ENCODE measurements at regions not wholly inside any gene's neighbourhood (a gene's known extent, or its start where the extent isn't known, plus 50 kb on each side); places are given as distances from the start of the nearest gene placed in this dataset.

GRCh38 chr9:13915591-13916301, 398.2 kb downstream of the NFIB start:
- H3K4me3 Mint-ChIP-seq, result no peak overlapping the region
- Histone ChIP-seq H3K4me2 (replicated peaks; ENCODE audit: low read depth, low read length, poor library complexity, severe bottlenecking) (no peak overlapping the region), H3K4me1 (ENCODE audit: control insufficient read depth in 2 of 2, insufficient read depth in 2 of 2, low read length in 2 of 2) (no peaks in the 10 kb centered on the region), H2AFZ (ENCODE audit: insufficient read depth, low read depth, low read length, poor library complexity, severe bottlenecking) (no peak overlapping the region), H3K79me2 (ENCODE audit: control insufficient read depth, insufficient read depth, low read length) (no peaks in the 10 kb centered on the region), H3K27me3 (replicated peaks in 1 of 4; ENCODE audit: control extremely low read depth in 1 of 4, control insufficient read depth in 3 of 4, insufficient read depth in 4 of 4, low read length in 3 of 4) (no peaks in the 10 kb centered on the region), H3K27ac (ENCODE audit: low read length in 2 of 2) (no peak overlapping the region), H3K9ac (ENCODE audit: low read length) (no peak overlapping the region), H3K36me3 (replicated peaks in 1 of 2; ENCODE audit: control extremely low read depth in 1 of 2, control insufficient read depth in 1 of 2, extremely low read depth in 1 of 2, insufficient read depth in 2 of 2, low read length in 1 of 2) (no peaks in the 10 kb centered on the region), H3K9me3 (ENCODE audit: control extremely low read depth in 1 of 3, control insufficient read depth in 2 of 3, insufficient read depth in 1 of 3, low read length in 2 of 3) (no peaks in the 10 kb centered on the region), H3K4me3 (ENCODE audit: control extremely low read depth in 1 of 5, extremely low read depth in 1 of 5, insufficient read depth in 1 of 5, low read depth in 2 of 5, low read length in 4 of 5) (no peak overlapping the region), H4K20me1 (ENCODE audit: control insufficient read depth, insufficient read depth, low read length, poor library complexity, severe bottlenecking) (no peaks in the 10 kb centered on the region)
- POLR2A ChIA-PET, result no interaction called here
- TF ChIP-seq, protein P1, sequence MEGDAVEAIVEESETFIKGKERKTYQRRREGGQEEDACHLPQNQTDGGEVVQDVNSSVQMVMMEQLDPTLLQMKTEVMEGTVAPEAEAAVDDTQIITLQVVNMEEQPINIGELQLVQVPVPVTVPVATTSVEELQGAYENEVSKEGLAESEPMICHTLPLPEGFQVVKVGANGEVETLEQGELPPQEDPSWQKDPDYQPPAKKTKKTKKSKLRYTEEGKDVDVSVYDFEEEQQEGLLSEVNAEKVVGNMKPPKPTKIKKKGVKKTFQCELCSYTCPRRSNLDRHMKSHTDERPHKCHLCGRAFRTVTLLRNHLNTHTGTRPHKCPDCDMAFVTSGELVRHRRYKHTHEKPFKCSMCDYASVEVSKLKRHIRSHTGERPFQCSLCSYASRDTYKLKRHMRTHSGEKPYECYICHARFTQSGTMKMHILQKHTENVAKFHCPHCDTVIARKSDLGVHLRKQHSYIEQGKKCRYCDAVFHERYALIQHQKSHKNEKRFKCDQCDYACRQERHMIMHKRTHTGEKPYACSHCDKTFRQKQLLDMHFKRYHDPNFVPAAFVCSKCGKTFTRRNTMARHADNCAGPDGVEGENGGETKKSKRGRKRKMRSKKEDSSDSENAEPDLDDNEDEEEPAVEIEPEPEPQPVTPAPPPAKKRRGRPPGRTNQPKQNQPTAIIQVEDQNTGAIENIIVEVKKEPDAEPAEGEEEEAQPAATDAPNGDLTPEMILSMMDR (IDR thresholded peaks at IDR 0.05), result no peak
- TF ChIP-seq EZH2 (IDR thresholded peaks at IDR 0.05; ENCODE audit: borderline replicate concordance, insufficient read depth, low read depth, low read length, poor library complexity, severe bottlenecking), result no peak
- no peak overlapping the region for H3K27ac Mint-ChIP-seq
- intact Hi-C loops (cut with micrococcal nuclease), result no loop called here
- WGBS (ENCODE audit: insufficient coverage), result 76% methylated on average over 3 of the region's 4 CpGs
- CTCF ChIA-PET, result no interaction called here
- ATAC-seq (ENCODE audit: low read depth) (no peak), DNase-seq (no peak)
- H3K4me1 Mint-ChIP-seq, result no peaks in the 10 kb centered on the region
- H3K9me3 Mint-ChIP-seq (ENCODE audit: insufficient read depth), result no peaks in the 10 kb centered on the region
- no peaks in the 10 kb centered on the region for H3K27me3 Mint-ChIP-seq

DNA sequence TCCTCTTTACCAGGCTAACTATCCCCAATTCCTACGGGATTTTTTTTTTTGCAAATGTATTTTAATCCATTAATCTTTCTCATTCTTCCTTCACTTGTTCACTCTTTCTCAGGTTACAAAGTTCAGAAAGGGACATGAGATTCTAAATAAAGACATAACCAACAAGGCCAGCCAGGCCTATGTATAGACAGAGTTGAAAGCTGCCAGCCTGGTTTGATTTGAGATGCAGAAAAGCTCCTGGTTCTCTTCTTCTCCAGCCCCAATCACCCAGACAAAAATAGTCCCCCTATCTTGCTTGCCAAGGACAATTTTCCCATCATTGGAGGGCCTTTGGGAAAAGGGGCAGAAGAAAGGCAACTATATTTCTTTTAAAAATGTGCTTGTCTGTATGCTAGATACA, 398.8 kb downstream of the NFIB start:
- Histone ChIP-seq H3K27ac (ENCODE audit: low read length in 2 of 2) (no peak overlapping the region), H3K9ac (ENCODE audit: low read length) (no peak overlapping the region), H3K4me3 (ENCODE audit: control extremely low read depth in 1 of 5, extremely low read depth in 1 of 5, insufficient read depth in 1 of 5, low read depth in 2 of 5, low read length in 4 of 5) (no peak overlapping the region), H3K36me3 (replicated peaks in 1 of 2; ENCODE audit: control extremely low read depth in 1 of 2, control insufficient read depth in 1 of 2, extremely low read depth in 1 of 2, insufficient read depth in 2 of 2, low read length in 1 of 2) (no peaks in the 10 kb centered on the region), H3K4me1 (ENCODE audit: control insufficient read depth in 2 of 2, insufficient read depth in 2 of 2, low read length in 2 of 2) (no peaks in the 10 kb centered on the region), H3K4me2 (replicated peaks; ENCODE audit: low read depth, low read length, poor library complexity, severe bottlenecking) (no peak overlapping the region), H3K27me3 (replicated peaks in 1 of 4; ENCODE audit: control extremely low read depth in 1 of 4, control insufficient read depth in 3 of 4, insufficient read depth in 4 of 4, low read length in 3 of 4) (no peaks in the 10 kb centered on the region), H4K20me1 (ENCODE audit: control insufficient read depth, insufficient read depth, low read length, poor library complexity, severe bottlenecking) (no peaks in the 10 kb centered on the region), H2AFZ (ENCODE audit: insufficient read depth, low read depth, low read length, poor library complexity, severe bottlenecking) (no peak overlapping the region), H3K9me3 (ENCODE audit: control extremely low read depth in 1 of 3, control insufficient read depth in 2 of 3, insufficient read depth in 1 of 3, low read length in 2 of 3) (no peaks in the 10 kb centered on the region), H3K79me2 (ENCODE audit: control insufficient read depth, insufficient read depth, low read length) (no peaks in the 10 kb centered on the region)
- H3K27ac Mint-ChIP-seq, result no peak overlapping the region
- TF ChIP-seq, protein P1 (IDR thresholded peaks at IDR 0.05), result no peak
- TF ChIP-seq EZH2 (IDR thresholded peaks at IDR 0.05; ENCODE audit: borderline replicate concordance, insufficient read depth, low read depth, low read length, poor library complexity, severe bottlenecking), result no peak
- H3K27me3 Mint-ChIP-seq, result no peaks in the 10 kb centered on the region
- intact Hi-C loops (cut with micrococcal nuclease), result no loop called here
- DNase-seq (no peak), ATAC-seq (ENCODE audit: low read depth) (no peak)
- H3K9me3 Mint-ChIP-seq (ENCODE audit: insufficient read depth), result no peaks in the 10 kb centered on the region
- H3K4me3 Mint-ChIP-seq, result no peak overlapping the region
- ChIA-PET POLR2A (no interaction called here), CTCF (no interaction called here)
- H3K4me1 Mint-ChIP-seq, result no peaks in the 10 kb centered on the region
- no CpG with 5 or more reads among the region's 1 CpG for WGBS (ENCODE audit: insufficient coverage)

All from B cell (primary cell).